GM23338 (cell line): ENCODE measurements at regions not wholly inside any gene's neighbourhood (a gene's known extent, or its start where the extent isn't known, plus 50 kb on each side); places are given as distances from the start of the nearest gene placed in this dataset.

ENCODE experiments used
- CREB1 ChIP-seq: fragments of 250-450 bp; sonication (Bioruptor Pico); IDR thresholded peaks from 2 replicates; pipeline ENCODE4 v1.5.0; 2020; ENCODE audit warnings: low read depth, mild to moderate bottlenecking, moderate library complexity
- CTCF ChIP-seq, 2 experiments: fragments of 200-600 bp in 1 of 2; sonication (generic) in 1 of 2; conservative IDR thresholded peaks; 2 replicates each; pipeline versions ENCODE4 v1.5.1 to v1.6.1; 2016 to 2017; ENCODE audit warnings: antibody characterized with exemption in 2 of 2, low read depth in 2 of 2, mild to moderate bottlenecking in 2 of 2, moderate library complexity in 1 of 2
- ETS1 ChIP-seq: IDR thresholded peaks from 2 replicates; pipeline ENCODE4 v1.6.1; 2016; ENCODE audit warnings: antibody characterized with exemption
- EZH2 ChIP-seq: fragments of 200-600 bp; sonication (generic); IDR thresholded peaks from one replicate; pipeline ENCODE4 v1.8.0; 2017; ENCODE audit warnings: antibody characterized with exemption, mild to moderate bottlenecking, low read depth; ENCODE audit not compliant: unreplicated experiment
- EZH2phosphoT487 ChIP-seq: fragments of 200-600 bp; sonication (generic); IDR thresholded peaks from one replicate; pipeline ENCODE4 v1.8.1; 2018; ENCODE audit warnings: antibody characterized with exemption; ENCODE audit not compliant: unreplicated experiment
- JUNB ChIP-seq: IDR thresholded peaks from one replicate; pipeline ENCODE4 v1.6.1; 2016; ENCODE audit warnings: antibody characterized with exemption; ENCODE audit not compliant: unreplicated experiment
- POLR2AphosphoS5 ChIP-seq: IDR thresholded peaks from 2 replicates; pipeline ENCODE4 v1.6.1; 2016; ENCODE audit warnings: antibody characterized with exemption, low read depth
- STAT1 ChIP-seq: IDR thresholded peaks from one replicate; pipeline ENCODE4 v1.6.1; 2016; ENCODE audit warnings: antibody characterized with exemption; ENCODE audit not compliant: unreplicated experiment
- ZNF114 ChIP-seq: fragments of 250-450 bp; sonication (Bioruptor Pico); IDR thresholded peaks from 2 replicates; pipeline ENCODE4 v1.5.0; 2020; ENCODE audit warnings: mild to moderate bottlenecking, moderate library complexity
- ZNF331 ChIP-seq: fragments of 250-450 bp; sonication (Bioruptor Pico); IDR thresholded peaks from 2 replicates; pipeline ENCODE4 v1.5.0; 2020; ENCODE audit warnings: low read depth, mild to moderate bottlenecking, moderate library complexity
- TF ChIP-seq, protein P1 (sequence below): IDR thresholded peaks from one replicate; pipeline ENCODE4 v1.6.1; 2018; ENCODE audit warnings: antibody characterized with exemption; ENCODE audit not compliant: unreplicated experiment

DNA sequence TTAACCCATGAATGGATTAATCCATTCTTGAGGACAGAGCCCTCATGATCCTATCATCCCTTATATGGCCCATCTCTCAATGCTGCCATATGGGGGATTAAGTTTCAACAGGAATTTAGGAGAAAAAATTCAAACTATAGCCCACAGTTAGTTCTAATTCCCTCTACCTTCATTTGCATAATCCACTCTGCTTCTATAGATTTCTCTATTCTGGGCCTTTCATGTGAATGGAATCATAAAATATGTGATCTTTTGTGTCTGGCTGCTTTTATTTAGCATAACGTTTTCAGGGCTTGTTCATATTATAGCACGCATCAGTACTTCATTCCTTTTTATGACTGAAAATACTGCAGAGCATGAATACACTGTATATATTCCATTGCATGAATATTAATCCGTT is 55.4 kb downstream of the CTSL start:
- TF ChIP-seq CTCF (conservative IDR thresholded peaks at IDR 0.05; ENCODE audit: low read depth in 2 of 2) (no peak), POLR2AphosphoS5 (no peak), ZNF114 (CRISPR knock-in tag) (no peak), EZH2phosphoT487 (no peak), EZH2 (no peak), ETS1 (no peak), JUNB (no peak), CREB1 (CRISPR knock-in tag) (no peak), STAT1 (no peak), ZNF331 (CRISPR knock-in tag) (no peak)
- TF ChIP-seq, protein P1, sequence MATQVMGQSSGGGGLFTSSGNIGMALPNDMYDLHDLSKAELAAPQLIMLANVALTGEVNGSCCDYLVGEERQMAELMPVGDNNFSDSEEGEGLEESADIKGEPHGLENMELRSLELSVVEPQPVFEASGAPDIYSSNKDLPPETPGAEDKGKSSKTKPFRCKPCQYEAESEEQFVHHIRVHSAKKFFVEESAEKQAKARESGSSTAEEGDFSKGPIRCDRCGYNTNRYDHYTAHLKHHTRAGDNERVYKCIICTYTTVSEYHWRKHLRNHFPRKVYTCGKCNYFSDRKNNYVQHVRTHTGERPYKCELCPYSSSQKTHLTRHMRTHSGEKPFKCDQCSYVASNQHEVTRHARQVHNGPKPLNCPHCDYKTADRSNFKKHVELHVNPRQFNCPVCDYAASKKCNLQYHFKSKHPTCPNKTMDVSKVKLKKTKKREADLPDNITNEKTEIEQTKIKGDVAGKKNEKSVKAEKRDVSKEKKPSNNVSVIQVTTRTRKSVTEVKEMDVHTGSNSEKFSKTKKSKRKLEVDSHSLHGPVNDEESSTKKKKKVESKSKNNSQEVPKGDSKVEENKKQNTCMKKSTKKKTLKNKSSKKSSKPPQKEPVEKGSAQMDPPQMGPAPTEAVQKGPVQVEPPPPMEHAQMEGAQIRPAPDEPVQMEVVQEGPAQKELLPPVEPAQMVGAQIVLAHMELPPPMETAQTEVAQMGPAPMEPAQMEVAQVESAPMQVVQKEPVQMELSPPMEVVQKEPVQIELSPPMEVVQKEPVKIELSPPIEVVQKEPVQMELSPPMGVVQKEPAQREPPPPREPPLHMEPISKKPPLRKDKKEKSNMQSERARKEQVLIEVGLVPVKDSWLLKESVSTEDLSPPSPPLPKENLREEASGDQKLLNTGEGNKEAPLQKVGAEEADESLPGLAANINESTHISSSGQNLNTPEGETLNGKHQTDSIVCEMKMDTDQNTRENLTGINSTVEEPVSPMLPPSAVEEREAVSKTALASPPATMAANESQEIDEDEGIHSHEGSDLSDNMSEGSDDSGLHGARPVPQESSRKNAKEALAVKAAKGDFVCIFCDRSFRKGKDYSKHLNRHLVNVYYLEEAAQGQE: no peak
